ENCODE measurements at regions not wholly inside any gene's neighbourhood (a gene's known extent, or its start where the extent isn't known, plus 50 kb on each side); places are given as distances from the start of the nearest gene placed in this dataset.

GRCh38 chr1:62917314-62917713, 133.4 kb downstream of the ATG4C start:
- no peaks in the 10 kb centered on the region for H3K4me1 ChIP-seq (ENCODE audit: control insufficient read depth in 2 of 2, insufficient read depth in 2 of 2, low read length in 2 of 2)
- no peak overlapping the region for H3K27ac ChIP-seq (ENCODE audit: low read depth in 1 of 2, low read length in 1 of 2)
- no peak for DNase-seq (ENCODE audit: low read depth in 6 of 9, low spot score in 9 of 9)
- 97% methylated on average over 5 of the region's 5 CpGs for WGBS
- no peak overlapping the region for H3K4me3 ChIP-seq (ENCODE audit: low read length in 2 of 2)
- H3K9me3 ChIP-seq (ENCODE audit: control insufficient read depth in 2 of 2, insufficient read depth in 1 of 2, low read length in 1 of 2), result no peaks in the 10 kb centered on the region
- peaks cover 0 to 2% of the 10 kb centered on the region in 2 donors for H3K27me3 ChIP-seq (ENCODE audit: control insufficient read depth in 2 of 2, insufficient read depth in 1 of 2, low read length in 1 of 2)
- H3K36me3 ChIP-seq (ENCODE audit: control insufficient read depth in 2 of 2, insufficient read depth in 2 of 2, low read length in 1 of 2), result no peaks in the 10 kb centered on the region

- DNase-seq (ENCODE audit: low read depth in 6 of 9, low spot score in 9 of 9), result no peak
- WGBS, result 76% methylated on average over 10 of the region's 10 CpGs
- no peaks in the 10 kb centered on the region for H3K9me3 ChIP-seq (ENCODE audit: control insufficient read depth in 2 of 2, insufficient read depth in 1 of 2, low read length in 1 of 2)
Measured at GRCh38 chr1:62917805-62918204, 133.9 kb downstream of the ATG4C start.

DNA sequence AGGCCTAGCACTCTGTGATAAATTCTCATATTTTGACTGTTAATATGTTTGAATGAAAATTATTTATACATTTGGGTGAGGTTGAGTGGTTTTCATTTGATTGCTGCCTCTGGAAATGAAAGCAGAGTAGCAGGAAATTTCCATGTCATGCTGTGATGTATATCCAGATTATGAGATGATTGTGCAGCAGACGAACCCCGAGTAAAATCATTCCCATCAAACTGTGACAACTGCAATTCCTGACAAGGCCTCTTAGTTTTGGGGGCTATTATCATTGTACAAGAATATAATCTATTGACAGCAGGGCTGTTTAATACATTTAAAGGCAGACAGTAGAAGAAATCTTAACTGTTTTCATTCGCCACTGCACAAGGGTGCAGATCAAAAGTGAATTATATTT, 134.8 kb downstream of the ATG4C start:
- Histone ChIP-seq H3K4me3 (ENCODE audit: low read length in 2 of 2) (no peak overlapping the region), H3K27ac (ENCODE audit: low read depth in 1 of 2, low read length in 1 of 2) (no peak overlapping the region), H3K27me3 (ENCODE audit: control insufficient read depth in 2 of 2, insufficient read depth in 1 of 2, low read length in 1 of 2) (peaks cover 0 to 2% of the 10 kb centered on the region in 2 donors), H3K9me3 (ENCODE audit: control insufficient read depth in 2 of 2, insufficient read depth in 1 of 2, low read length in 1 of 2) (no peaks in the 10 kb centered on the region), H3K36me3 (ENCODE audit: control insufficient read depth in 2 of 2, insufficient read depth in 2 of 2, low read length in 1 of 2) (no peaks in the 10 kb centered on the region), H3K4me1 (ENCODE audit: control insufficient read depth in 2 of 2, insufficient read depth in 2 of 2, low read length in 2 of 2) (no peaks in the 10 kb centered on the region)
- WGBS, result 71% methylated on average over 3 of the region's 3 CpGs
- DNase-seq (ENCODE audit: low read depth in 6 of 9, low spot score in 9 of 9), result no peak

More at GRCh38 chr1:62917805-62918204, 133.9 kb downstream of the ATG4C start:
- Histone ChIP-seq H3K4me3 (ENCODE audit: low read length in 2 of 2) (no peak overlapping the region), H3K4me1 (ENCODE audit: control insufficient read depth in 2 of 2, insufficient read depth in 2 of 2, low read length in 2 of 2) (no peaks in the 10 kb centered on the region), H3K27ac (ENCODE audit: low read depth in 1 of 2, low read length in 1 of 2) (no peak overlapping the region), H3K36me3 (ENCODE audit: control insufficient read depth in 2 of 2, insufficient read depth in 2 of 2, low read length in 1 of 2) (no peaks in the 10 kb centered on the region), H3K27me3 (ENCODE audit: control insufficient read depth in 2 of 2, insufficient read depth in 1 of 2, low read length in 1 of 2) (peaks cover 0 to 2% of the 10 kb centered on the region in 2 donors)

GRCh38 chr1:62922006-62922405, 138.1 kb downstream of the ATG4C start:
- H3K4me1 ChIP-seq (ENCODE audit: control insufficient read depth in 2 of 2, insufficient read depth in 2 of 2, low read length in 2 of 2), result no peaks in the 10 kb centered on the region
- WGBS, result 95% methylated on average over 1 of the region's 1 CpG
- H3K27ac ChIP-seq (ENCODE audit: low read depth in 1 of 2, low read length in 1 of 2), result no peak overlapping the region
- no peaks in the 10 kb centered on the region for H3K36me3 ChIP-seq (ENCODE audit: control insufficient read depth in 2 of 2, insufficient read depth in 2 of 2, low read length in 1 of 2)
- no peaks in the 10 kb centered on the region for H3K9me3 ChIP-seq (ENCODE audit: control insufficient read depth in 2 of 2, insufficient read depth in 1 of 2, low read length in 1 of 2)
- H3K27me3 ChIP-seq (ENCODE audit: control insufficient read depth in 2 of 2, insufficient read depth in 1 of 2, low read length in 1 of 2), result peaks cover 0 to 2% of the 10 kb centered on the region in 2 donors
- DNase-seq (ENCODE audit: low read depth in 6 of 9, low spot score in 9 of 9), result no peak
- no peak overlapping the region for H3K4me3 ChIP-seq (ENCODE audit: low read length in 2 of 2)

DNA sequence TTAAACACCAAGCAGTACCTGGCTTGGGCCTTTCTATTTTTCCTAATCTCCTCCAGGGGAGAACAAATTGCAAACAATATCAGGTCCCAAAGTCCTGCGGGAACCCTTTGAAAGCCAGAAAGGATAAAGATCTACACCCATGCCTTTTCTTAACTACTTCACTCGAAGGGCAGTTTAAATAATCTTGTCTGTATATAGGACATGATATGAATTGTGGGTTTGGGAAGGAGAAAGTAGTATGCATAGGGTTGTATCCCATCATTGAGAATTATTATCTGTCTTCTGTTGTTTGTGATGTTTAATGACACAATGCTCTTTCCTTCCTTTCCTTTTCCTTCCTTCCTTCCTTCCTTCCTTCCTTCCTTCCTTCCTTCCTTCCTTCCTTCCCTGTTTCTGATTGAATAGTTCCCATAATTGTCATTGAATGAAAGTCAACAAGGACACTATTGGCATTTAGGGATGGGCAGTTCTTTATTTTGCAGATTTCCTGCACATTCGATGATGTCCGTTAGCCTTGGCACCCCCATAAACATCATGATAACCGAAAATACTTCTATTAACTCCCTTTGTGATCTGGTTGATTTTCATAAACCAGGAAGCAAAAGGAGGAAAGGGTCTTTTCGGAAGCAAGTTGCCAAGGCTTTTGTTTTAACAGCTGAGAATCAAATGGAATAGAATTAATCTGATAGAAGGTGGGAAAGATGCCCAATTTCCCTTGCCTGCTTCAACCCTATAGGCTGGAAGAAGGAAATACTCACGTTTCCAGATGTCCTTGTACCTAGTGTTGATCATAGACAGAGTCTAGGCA, 141.3 kb downstream of the ATG4C start:
- DNase-seq (ENCODE audit: low read depth in 6 of 9, low spot score in 9 of 9), result no peak
- Histone ChIP-seq H3K27me3 (ENCODE audit: control insufficient read depth in 2 of 2, insufficient read depth in 1 of 2, low read length in 1 of 2) (no peaks in the 10 kb centered on the region), H3K4me3 (ENCODE audit: low read length in 2 of 2) (no peak overlapping the region), H3K27ac (ENCODE audit: low read depth in 1 of 2, low read length in 1 of 2) (no peak overlapping the region), H3K9me3 (ENCODE audit: control insufficient read depth in 2 of 2, insufficient read depth in 1 of 2, low read length in 1 of 2) (no peaks in the 10 kb centered on the region), H3K4me1 (ENCODE audit: control insufficient read depth in 2 of 2, insufficient read depth in 2 of 2, low read length in 2 of 2) (no peaks in the 10 kb centered on the region), H3K36me3 (ENCODE audit: control insufficient read depth in 2 of 2, insufficient read depth in 2 of 2, low read length in 1 of 2) (no peaks in the 10 kb centered on the region)
- 95% methylated on average over 7 of the region's 7 CpGs for WGBS

DNA sequence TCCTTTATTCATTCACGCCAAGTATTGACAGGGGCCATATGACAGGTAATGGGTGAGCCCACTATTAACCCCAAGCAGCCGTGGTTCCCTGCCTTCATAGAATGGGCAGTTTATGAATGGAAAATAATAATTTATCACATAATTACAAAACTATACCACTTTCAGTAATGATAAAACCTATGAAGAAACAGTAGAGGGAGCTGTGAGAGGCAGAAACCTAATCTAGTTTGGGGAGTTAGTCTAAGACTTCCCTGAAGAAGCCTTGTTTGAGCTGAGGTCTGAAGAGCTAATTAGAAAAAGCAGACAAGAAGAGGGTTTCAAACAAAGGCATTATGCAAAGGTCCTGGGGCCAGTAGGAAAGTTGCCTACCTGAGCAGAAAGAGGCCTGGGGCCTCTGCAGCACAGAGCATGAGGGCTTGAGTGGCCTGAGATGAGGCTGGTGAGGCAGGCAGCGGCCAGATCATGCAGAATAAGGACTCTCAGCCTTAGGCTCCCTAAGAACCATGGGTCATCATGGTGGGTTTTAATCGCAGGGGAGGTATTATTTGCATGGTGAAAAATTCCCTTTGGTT, 142.8 kb downstream of the ATG4C start:
- H3K27ac ChIP-seq (ENCODE audit: low read depth in 1 of 2, low read length in 1 of 2), result no peak overlapping the region
- H3K27me3 ChIP-seq (ENCODE audit: control insufficient read depth in 2 of 2, insufficient read depth in 1 of 2, low read length in 1 of 2), result no peaks in the 10 kb centered on the region
- no peak for DNase-seq (ENCODE audit: low read depth in 6 of 9, low spot score in 9 of 9)
- no peaks in the 10 kb centered on the region for H3K9me3 ChIP-seq (ENCODE audit: control insufficient read depth in 2 of 2, insufficient read depth in 1 of 2, low read length in 1 of 2)
- no peaks in the 10 kb centered on the region for H3K4me1 ChIP-seq (ENCODE audit: control insufficient read depth in 2 of 2, insufficient read depth in 2 of 2, low read length in 2 of 2)
- WGBS, result 94% methylated on average over 4 of the region's 4 CpGs
- no peak overlapping the region for H3K4me3 ChIP-seq (ENCODE audit: low read length in 2 of 2)
- no peaks in the 10 kb centered on the region for H3K36me3 ChIP-seq (ENCODE audit: control insufficient read depth in 2 of 2, insufficient read depth in 2 of 2, low read length in 1 of 2)

DNA sequence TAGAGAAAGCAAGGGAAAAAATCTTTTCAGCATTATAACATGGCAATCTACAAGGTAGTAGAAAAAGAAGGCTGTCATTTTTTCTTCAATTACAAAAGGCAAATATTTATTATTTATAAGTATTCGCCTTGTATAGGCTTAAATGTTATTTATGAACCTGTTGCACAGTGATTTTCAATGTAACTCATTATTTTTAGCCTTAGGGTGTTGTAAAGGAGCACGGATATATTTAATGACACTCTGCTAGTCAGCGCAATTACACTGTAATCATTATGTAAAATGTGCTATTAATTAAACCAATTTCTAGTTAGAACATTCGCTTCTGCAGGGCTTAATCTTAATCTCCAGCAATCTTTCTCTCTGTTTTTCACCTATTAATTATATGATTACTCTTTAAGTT, 145.0 kb downstream of the ATG4C start:
- WGBS, result 97% methylated on average over 4 of the region's 4 CpGs
- Histone ChIP-seq H3K27ac (ENCODE audit: low read depth in 1 of 2, low read length in 1 of 2) (no peak overlapping the region), H3K4me1 (ENCODE audit: control insufficient read depth in 2 of 2, insufficient read depth in 2 of 2, low read length in 2 of 2) (no peaks in the 10 kb centered on the region), H3K36me3 (ENCODE audit: control insufficient read depth in 2 of 2, insufficient read depth in 2 of 2, low read length in 1 of 2) (no peaks in the 10 kb centered on the region), H3K27me3 (ENCODE audit: control insufficient read depth in 2 of 2, insufficient read depth in 1 of 2, low read length in 1 of 2) (no peaks in the 10 kb centered on the region), H3K4me3 (ENCODE audit: low read length in 2 of 2) (no peak overlapping the region), H3K9me3 (ENCODE audit: control insufficient read depth in 2 of 2, insufficient read depth in 1 of 2, low read length in 1 of 2) (no peaks in the 10 kb centered on the region)
- DNase-seq (ENCODE audit: low read depth in 6 of 9, low spot score in 9 of 9), result no peak

DNA sequence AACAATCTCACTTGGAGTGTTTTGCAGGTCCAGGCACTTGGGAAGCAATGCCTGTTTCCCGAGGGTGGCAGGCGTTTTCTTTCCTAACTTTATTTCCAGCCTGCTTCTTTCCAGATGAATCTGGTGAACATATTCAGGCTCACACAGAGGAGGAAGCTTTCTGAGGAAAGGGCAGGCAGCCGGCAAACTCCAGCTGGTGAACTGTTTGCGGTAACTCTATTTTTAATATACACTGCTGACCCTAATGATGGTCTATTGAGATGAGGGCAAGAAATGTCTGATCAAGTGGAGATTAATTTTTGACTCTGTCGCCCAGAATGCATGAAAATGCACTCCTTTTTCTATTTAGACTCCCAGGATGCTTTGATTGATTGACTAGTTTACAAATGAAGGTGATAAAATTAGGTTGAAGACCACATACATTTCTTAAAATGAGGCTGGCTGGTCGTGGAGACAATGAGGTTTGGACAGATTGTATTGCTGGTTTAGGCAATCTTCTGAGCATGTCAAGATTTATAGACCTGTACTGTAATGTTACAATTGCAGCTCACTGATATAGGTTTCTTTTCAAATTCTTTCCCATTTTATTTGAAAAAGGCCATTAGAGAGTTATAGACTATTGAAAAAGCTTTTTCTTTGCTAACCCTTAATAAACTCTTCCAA, 153.8 kb downstream of the ATG4C start:
- H3K27me3 ChIP-seq (ENCODE audit: control insufficient read depth in 2 of 2, insufficient read depth in 1 of 2, low read length in 1 of 2), result no peaks in the 10 kb centered on the region
- no peaks in the 10 kb centered on the region for H3K4me1 ChIP-seq (ENCODE audit: control insufficient read depth in 2 of 2, insufficient read depth in 2 of 2, low read length in 2 of 2)
- 87% methylated on average over 6 of the region's 6 CpGs for WGBS
- DNase-seq (ENCODE audit: low read depth in 6 of 9, low spot score in 9 of 9), result no peak
- no peaks in the 10 kb centered on the region for H3K36me3 ChIP-seq (ENCODE audit: control insufficient read depth in 2 of 2, insufficient read depth in 2 of 2, low read length in 1 of 2)
- no peak overlapping the region for H3K27ac ChIP-seq (ENCODE audit: low read depth in 1 of 2, low read length in 1 of 2)
- no peak overlapping the region for H3K4me3 ChIP-seq (ENCODE audit: low read length in 2 of 2)
- no peaks in the 10 kb centered on the region for H3K9me3 ChIP-seq (ENCODE audit: control insufficient read depth in 2 of 2, insufficient read depth in 1 of 2, low read length in 1 of 2)

DNA sequence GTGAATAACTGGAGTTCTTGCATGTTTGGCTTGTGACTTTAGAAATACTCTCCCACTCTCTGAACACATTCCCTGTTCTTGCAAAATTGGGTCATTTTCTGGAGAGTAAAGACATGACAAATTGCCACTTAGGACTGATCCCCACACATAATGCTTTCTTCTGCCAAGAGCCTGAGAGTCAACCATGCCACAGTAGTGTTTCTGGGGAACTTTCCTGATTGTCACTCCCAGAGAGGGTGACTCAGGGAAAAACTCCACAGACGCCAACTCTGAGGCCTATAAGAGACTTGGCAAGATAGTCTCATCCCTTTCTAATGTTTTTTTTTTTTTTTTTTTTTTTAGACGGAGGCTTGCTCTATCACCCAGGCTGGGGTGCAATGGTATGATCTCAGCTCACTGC, 157.8 kb downstream of the ATG4C start:
- no peak for DNase-seq (ENCODE audit: low read depth in 6 of 9, low spot score in 9 of 9)
- H3K4me3 ChIP-seq (ENCODE audit: low read length in 2 of 2), result no peak overlapping the region
- no peaks in the 10 kb centered on the region for H3K4me1 ChIP-seq (ENCODE audit: control insufficient read depth in 2 of 2, insufficient read depth in 2 of 2, low read length in 2 of 2)
- WGBS, result 91% methylated on average over 2 of the region's 2 CpGs
- H3K9me3 ChIP-seq (ENCODE audit: control insufficient read depth in 2 of 2, insufficient read depth in 1 of 2, low read length in 1 of 2), result no peaks in the 10 kb centered on the region
- no peaks in the 10 kb centered on the region for H3K36me3 ChIP-seq (ENCODE audit: control insufficient read depth in 2 of 2, insufficient read depth in 2 of 2, low read length in 1 of 2)
- no peaks in the 10 kb centered on the region for H3K27me3 ChIP-seq (ENCODE audit: control insufficient read depth in 2 of 2, insufficient read depth in 1 of 2, low read length in 1 of 2)
- no peak overlapping the region for H3K27ac ChIP-seq (ENCODE audit: low read depth in 1 of 2, low read length in 1 of 2)
